MM.1S (cell line): ENCODE measurements at regions not wholly inside any gene's neighbourhood (a gene's known extent, or its start where the extent isn't known, plus 50 kb on each side); places are given as distances from the start of the nearest gene placed in this dataset.

Source experiments
- EZH2 ChIP-seq: fragments of 300-600 bp; sonication (generic); optimal IDR thresholded peaks from 2 replicates; pipeline ENCODE3; 2017; ENCODE audit warnings: low read depth, mild to moderate bottlenecking, antibody characterized with exemption, low read length, mixed read lengths
- EZH2phosphoT487 ChIP-seq: fragments of 300-600 bp; sonication (generic); IDR thresholded peaks from 2 replicates; pipeline ENCODE4 v1.6.1; 2018; ENCODE audit warnings: antibody characterized with exemption, low read length
- TF ChIP-seq, protein P1 (sequence below): fragments of 300-600 bp; sonication (generic); IDR thresholded peaks from 2 replicates; pipeline ENCODE4 v1.5.1; 2016; ENCODE audit warnings: antibody characterized with exemption, low read length, mixed read lengths

DNA sequence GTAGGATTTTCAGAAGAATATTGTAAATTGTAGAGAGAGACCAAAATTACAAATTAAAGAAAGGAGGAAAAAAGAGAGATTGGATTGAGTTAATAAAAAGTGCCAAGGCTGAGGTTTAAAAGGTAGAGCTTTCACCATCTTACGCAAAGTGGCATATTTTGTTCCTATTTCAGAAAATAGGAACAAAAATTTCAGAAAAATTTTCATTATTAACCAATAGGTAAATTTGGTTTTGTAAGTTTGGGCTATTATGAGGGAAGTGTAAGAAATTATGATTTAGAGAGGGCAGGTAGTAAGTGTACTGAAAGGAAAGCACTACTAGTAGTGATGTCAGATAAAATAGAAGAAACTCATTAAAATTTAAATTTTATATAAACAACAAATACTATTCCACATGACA lies 479.7 kb downstream of the ACTRT1 start:
- TF ChIP-seq EZH2 (no peak), EZH2phosphoT487 (no peak)
- TF ChIP-seq, protein P1, sequence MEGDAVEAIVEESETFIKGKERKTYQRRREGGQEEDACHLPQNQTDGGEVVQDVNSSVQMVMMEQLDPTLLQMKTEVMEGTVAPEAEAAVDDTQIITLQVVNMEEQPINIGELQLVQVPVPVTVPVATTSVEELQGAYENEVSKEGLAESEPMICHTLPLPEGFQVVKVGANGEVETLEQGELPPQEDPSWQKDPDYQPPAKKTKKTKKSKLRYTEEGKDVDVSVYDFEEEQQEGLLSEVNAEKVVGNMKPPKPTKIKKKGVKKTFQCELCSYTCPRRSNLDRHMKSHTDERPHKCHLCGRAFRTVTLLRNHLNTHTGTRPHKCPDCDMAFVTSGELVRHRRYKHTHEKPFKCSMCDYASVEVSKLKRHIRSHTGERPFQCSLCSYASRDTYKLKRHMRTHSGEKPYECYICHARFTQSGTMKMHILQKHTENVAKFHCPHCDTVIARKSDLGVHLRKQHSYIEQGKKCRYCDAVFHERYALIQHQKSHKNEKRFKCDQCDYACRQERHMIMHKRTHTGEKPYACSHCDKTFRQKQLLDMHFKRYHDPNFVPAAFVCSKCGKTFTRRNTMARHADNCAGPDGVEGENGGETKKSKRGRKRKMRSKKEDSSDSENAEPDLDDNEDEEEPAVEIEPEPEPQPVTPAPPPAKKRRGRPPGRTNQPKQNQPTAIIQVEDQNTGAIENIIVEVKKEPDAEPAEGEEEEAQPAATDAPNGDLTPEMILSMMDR: no peak
